Erythroblast (primary cell): ENCODE measurements at regions not wholly inside any gene's neighbourhood (a gene's known extent, or its start where the extent isn't known, plus 50 kb on each side); places are given as distances from the start of the nearest gene placed in this dataset.

Experiments used
- GATA1 ChIP-seq: IDR thresholded peaks from 2 replicates; pipeline ENCODE4 v1.6.1; 2011; ENCODE audit warnings: low read depth, mild to moderate bottlenecking, control low read depth, low read length, moderate library complexity
- POLR2A ChIP-seq: IDR thresholded peaks from 2 replicates; pipeline ENCODE4 v1.6.1; 2011; ENCODE audit warnings: mild to moderate bottlenecking, low read length

- TF ChIP-seq POLR2A (no peak), GATA1 (no peak)
These were observed 66.9 kb upstream of the WDR17 start for GRCh38 chr4:175998782-175999181.
